Tongue (tissue), 1 donor: ENCODE measurements at regions not wholly inside any gene's neighbourhood (a gene's known extent, or its start where the extent isn't known, plus 50 kb on each side); places are given as distances from the start of the nearest gene placed in this dataset.

Experiments used
- DNase-seq: peaks from one replicate; pipeline ENCODE4 v3.0.0-alpha.2; 2015

DNA sequence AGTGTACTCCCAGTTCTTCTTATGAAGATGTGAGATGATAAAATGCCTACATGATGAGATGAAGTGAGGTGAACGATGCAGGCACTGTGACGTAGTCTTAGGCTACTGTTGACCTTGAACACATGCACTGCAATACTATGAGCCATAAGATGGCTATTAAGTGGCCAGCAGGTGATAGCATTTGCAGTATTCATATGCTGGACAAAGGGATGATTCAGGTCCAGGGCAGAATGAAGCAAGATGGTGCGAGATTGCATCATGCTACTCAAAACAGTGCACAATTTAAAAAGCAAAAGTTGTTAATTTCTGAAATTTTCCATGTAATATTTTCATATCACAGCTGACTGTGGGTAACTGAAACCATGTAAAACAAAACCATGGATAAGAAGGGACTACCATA is 781.4 kb downstream of the PCDH18 start:
- no peak for DNase-seq

DNA sequence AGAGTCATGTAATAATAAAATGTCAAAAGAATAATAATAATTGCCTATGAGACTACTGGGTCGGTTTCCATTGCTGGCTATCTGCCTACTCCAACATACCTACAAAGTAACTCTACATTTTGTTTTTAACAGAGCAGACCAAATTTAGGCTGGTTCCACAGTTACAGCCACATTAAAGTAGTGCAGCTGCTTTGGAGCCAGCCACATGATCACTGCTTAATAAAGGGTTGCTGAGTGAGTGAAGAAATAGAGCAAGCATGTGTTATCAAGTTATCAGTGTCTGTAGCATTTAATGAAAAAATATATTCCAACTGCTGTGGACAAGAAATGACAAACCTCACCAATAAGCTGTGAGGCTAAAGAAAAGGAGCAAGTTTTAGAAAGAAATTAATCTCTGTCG is 782.3 kb downstream of the PCDH18 start:
- peak; percentile 25 for DNase-seq

- peak; percentile 8 for DNase-seq
Observed at GRCh38 chr4:136748773-136749172, 783.5 kb downstream of the PCDH18 start.

DNA sequence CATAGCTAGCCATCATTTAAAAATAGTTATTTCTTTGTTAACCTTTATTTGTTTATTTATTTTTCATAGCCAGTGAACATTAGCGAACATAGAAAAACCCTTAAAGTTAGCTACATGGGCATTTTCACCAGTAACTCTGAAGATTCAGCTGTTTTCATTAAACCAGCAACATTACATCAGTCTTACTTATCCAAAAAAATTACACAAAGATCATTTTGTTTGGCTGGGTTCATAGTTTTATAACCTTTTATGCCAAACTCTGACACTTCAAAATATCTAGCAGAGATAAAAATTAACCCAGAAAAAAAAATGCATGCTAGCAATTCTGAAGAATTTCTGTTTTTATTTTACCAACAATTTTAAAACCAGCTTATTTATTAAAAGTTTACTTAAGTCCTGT is 784.1 kb downstream of the PCDH18 start:
- DNase-seq = no peak

DNA sequence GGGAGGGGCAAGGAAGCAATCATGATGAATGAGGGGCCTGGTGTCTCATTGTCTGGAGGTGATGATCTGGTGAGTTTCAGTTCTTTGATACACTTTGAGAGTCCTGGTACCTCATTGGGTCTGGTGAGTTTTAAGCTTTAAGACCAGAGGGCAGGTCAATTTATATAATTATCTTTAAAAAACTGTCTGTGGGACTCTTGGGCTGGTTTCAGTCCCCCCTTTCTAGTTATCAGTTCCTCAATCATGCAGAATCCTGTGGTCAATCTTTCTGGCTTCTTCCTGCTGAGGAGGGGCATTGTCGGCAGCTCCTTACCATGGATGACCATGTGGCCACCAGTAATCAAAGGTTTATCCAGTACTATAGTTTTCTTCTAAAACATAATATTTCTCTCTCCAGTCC is 789.1 kb downstream of the PCDH18 start:
- DNase-seq = no peak

- DNase-seq = no peak
Observed at GRCh38 chr4:136742333-136742732, 790.0 kb downstream of the PCDH18 start.

- DNase-seq = no peak
Observed at GRCh38 chr4:136741468-136741867, 790.8 kb downstream of the PCDH18 start.

DNA sequence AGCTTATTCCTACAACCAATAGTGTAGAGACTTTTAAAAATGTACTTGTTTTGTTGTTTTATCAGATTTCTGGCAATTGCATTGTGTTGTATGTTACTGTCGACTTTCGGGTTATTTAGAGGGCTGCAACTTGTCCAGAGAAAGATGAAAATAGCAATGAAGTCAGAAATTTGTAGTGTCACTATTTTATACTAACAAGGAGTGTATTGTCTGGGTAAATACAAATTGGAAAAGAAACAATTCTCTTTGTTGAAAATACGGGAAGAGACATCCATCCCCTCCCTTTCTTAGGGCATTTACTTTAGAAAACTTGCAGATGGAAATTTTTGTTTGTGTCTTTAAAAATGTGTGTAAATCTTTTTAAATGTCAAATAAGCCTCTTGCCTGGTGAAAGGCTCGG is 792.0 kb downstream of the PCDH18 start:
- DNase-seq = no peak

GRCh38 chr4:136737066-136737465 is 795.2 kb downstream of the PCDH18 start:
- DNase-seq = no peak

GRCh38 chr4:136731025-136731424 is 801.3 kb downstream of the PCDH18 start:
- no peak for DNase-seq

- no peak for DNase-seq
Observed at GRCh38 chr4:136725286-136726081, 806.8 kb downstream of the PCDH18 start.

GRCh38 chr4:136713140-136713539 is 819.2 kb downstream of the PCDH18 start:
- DNase-seq = no peak

DNA sequence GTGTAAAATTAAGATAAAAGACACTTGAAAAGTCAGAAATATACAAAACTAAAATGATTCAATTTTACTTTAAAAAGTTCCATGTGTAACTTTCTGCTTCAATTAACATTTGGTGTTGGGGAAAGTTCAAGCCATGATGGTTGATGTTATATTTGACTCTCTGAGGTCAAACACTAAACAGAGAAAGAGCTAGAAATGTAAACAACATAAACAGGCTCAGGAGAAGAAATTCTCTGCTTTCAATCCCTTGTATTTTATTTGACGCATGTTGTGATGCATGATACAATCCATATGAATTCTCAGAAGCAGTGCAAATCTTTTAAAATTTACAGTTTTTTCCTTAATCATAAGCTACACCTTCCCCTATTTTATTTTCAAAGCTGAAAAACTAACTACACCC is 822.4 kb downstream of the PCDH18 start:
- peak; percentile 41 for DNase-seq

DNA sequence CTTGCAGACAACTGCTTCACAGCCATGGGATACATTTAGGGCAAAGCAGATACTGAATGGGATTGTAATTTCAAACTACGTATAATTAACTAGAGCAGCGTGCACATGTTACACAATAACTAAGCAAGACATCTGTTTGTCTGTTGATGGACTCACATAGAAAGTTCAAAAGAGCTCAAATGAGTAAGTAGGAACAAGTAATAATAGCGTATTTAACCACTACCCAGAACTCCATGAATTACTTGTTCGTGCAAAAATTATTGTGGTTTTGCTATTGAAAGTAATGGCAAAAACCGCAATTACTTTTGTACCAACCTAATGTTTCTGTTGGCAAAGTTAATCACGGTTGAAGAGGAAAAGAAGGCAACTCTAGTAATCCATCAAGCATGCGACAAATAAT is 825.4 kb downstream of the PCDH18 start:
- no peak for DNase-seq

DNA sequence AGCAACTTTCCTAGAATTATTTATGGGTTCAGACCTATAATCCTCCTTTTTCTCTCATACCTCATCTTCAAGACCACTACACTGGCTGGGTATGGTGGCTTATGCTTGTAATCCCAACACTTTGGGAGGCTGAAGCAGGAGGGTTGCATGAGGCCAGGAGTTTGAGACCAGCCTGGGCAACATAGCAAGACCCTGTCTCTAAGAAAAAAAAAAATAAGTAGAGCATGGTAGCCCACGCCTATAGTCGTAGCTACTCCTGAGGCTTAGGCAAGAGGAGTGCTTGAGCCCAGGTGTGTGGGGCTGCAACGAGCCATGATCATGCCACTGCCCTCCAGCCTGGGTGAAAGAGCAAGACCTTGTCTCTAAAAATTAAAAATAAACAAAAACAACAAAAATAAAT is 832.4 kb downstream of the PCDH18 start:
- no peak for DNase-seq

- no peak for DNase-seq
Observed at GRCh38 chr4:136691607-136692006, 840.7 kb downstream of the PCDH18 start.

GRCh38 chr4:136690360-136690759 is 841.9 kb downstream of the PCDH18 start:
- no peak for DNase-seq

GRCh38 chr4:136687596-136687995 is 844.7 kb downstream of the PCDH18 start:
- no peak for DNase-seq

DNA sequence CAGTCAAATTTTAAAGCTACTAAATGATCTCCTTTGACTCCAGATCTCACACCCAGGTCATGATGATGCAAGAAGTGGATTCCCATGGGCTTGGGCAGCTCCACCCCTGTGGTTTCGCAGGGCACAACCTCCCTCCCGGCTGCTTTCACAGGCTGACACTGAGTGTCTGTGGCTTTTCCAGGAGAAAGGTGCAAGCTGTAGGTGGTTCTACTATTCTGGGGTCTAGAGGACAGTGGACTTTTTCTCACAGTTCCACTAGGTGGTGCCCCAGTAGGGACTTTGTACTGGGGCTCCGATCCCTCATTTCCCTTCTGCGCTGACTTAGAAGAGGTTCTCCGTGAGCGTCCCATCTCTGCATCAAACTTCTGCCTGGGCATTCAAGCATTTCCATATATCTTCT is 845.2 kb downstream of the PCDH18 start:
- no peak for DNase-seq

- DNase-seq = no peak
Observed at GRCh38 chr4:136680761-136681160, 851.5 kb downstream of the PCDH18 start.

- DNase-seq = peak; percentile 77
Observed at GRCh38 chr4:136680271-136680670, 852.0 kb downstream of the PCDH18 start.

- no peak for DNase-seq
Observed at GRCh38 chr4:136670265-136670664, 862.0 kb downstream of the PCDH18 start.

DNA sequence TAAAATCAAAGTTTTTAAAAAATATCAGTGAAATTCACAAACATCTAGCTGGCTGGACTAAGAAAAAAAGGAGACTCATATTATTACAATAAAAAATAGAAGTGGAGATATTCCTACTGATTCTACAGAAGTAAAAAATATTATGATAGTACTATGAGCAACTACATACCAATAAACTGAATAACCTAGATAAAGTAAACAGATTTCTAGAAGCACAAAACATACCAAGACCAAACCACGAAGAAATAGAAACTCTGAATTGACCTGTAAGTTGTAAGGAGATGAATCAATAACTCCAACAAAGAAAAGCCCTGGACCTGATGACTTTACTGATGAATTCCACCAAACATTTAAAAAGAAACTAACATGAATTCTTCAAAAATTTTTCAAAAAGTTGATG is 867.3 kb downstream of the PCDH18 start:
- DNase-seq = no peak

- no peak for DNase-seq
Observed at GRCh38 chr4:136662539-136662938, 869.8 kb downstream of the PCDH18 start.
